Fibroblast of skin of back (primary cell): ENCODE measurements at regions not wholly inside any gene's neighbourhood (a gene's known extent, or its start where the extent isn't known, plus 50 kb on each side); places are given as distances from the start of the nearest gene placed in this dataset.
"Not testable (repeated sequence)": the region's sequence is repeated elsewhere in the genome, so short reads cannot be mapped to it uniquely, and the experiment has no call there.

Experiments used
- DNase-seq: peaks from one replicate; pipeline ENCODE4 v3.0.0-alpha.2; 2013

DNA sequence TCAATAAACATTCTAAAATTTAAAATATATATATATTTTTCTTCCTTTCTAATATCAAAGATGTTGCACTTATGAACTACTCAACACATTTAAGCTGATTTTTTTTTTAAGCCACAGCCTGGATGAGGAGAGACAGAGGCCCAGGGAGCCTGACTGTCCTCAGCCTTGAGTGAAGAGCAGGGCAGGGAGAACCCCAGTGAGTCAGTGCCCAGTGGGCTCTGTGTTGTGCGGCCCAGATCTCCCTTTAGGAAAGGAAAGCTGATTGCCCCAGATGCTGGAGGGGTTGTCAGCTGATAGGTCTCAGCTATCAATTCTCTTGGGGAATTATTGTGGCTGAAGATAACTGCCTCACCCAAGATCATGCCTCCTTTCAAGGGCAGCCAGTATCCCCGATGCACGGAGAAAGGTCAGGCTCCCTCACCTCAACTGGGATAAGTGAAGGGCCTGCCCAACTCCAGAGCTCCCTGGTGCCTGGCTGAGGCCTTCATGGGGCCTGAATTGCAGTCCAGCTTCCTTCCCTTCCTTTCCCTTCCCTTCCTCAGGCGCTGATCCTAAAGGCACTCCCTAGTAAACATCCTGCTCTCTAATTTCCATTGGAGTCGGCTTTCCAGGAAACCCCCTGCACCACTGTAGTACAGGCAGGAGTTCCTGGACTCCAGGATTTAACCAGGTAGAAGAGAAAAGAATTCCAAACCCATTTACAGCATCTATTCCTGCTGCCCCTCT is 106.9 kb upstream of the ATL2 start:
- no peak for DNase-seq

DNA sequence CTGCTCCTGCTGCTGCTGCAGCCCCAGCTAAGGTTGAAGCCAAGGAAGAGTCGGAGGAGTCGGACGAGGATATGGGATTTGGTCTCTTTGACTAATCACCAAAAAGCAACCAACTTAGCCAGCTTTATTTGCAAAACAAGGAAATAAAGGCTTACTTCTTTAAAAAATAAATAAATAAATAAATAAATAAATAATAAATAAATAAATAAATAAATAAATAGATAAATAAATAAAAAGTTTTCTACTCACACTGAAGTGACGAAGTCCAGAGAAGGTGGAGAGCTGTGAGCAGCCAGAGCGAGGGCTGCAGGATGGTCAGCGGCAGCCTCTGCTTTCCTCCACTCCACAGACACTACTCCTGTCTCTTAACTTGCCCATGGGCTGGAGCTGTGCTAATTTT is 105.6 kb upstream of the ATL2 start:
- not testable (repeated sequence) for DNase-seq

DNA sequence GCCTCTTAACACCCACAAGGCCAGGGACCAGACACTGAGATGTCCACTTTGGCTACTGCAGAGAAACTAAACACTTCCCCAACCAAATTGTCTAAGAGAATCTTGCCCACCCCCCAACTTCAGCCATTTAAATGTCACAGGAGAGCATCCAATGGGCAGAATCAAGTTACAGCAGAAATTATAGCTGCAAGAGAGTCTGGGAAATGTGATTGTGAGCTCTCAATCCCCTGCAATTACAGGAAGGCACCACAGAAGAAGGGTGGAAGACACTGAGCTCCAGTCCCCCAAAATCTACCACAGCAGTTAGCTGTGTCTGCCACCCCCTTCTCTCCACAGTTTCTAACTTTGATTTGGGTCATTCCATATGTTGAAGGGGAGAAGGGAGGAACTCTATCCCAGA is 103.5 kb upstream of the ATL2 start:
- no peak for DNase-seq

DNA sequence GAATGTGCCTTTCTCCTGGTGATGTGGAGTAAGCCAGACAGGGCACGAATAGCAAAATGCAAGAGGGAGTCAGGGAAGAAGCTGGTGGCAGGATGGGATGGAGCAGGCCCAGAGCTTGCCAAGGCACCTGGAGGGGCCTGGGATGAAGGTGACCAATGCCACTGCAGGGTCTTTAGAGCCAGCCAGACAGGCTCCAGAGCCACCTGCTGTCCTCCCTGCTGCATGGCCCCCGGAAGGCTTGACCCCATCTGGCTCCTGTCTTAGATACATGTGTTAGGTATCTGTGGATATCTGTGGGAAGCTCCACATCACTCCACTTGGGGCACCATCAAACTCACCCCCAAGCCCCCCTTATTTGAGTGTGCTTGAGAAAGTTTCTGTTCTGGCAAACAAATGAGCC is 99.9 kb upstream of the ATL2 start:
- no peak for DNase-seq

DNA sequence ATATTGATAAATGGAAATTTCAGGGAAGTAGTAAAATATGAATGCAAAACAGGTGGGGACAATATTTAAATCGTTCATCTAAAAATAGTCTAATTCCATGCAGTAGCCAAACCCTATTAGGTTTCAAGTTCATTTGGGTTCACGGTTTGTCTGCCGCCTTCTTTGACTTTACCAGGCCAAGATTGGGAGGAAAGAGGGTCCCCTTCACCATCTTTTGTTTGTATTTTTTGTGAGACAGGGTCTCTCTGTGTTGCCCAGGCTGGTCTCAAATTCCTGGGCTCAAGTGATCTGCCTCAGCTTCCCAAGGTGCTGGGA is 98.5 kb upstream of the ATL2 start:
- no peak for DNase-seq

DNA sequence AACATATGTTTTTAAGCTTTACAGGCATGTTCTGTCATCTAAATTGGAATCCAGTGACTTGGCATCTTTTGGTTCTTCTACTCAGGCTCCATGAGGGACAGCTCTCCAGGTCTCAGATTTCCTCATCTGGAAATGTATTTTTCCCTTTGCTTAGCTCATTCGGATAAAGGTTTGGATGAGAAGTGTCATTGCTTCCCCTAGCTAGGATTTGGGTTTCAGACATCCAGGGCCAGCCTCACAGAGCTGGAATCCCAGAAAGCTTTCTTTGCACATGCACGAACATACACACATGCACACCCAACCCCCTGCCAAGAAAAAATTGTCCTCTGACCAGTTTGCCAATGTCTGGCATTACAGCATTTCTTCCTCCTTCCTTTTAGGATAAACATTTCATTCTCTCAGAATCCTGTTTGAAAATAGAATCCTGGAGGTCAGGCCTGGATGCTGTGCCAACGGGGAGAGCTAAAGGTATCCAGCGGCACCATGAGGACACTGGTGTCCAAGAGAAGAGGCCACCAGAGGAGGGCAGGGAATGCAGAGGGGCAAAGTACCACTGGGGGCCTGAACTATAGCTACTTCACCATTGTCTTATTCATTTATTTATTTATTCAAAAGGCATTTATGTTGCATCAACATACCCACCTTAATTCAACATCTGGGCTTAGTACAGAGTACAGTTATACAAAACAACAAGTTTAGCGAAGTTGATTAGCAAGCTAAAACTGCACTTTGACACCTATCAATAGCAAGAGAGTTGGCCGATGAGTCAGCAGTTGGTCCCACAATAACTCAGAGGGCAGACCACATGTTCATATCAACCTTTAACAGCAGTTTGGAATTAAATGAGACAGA is 97.9 kb upstream of the ATL2 start:
- DNase-seq: no peak

DNA sequence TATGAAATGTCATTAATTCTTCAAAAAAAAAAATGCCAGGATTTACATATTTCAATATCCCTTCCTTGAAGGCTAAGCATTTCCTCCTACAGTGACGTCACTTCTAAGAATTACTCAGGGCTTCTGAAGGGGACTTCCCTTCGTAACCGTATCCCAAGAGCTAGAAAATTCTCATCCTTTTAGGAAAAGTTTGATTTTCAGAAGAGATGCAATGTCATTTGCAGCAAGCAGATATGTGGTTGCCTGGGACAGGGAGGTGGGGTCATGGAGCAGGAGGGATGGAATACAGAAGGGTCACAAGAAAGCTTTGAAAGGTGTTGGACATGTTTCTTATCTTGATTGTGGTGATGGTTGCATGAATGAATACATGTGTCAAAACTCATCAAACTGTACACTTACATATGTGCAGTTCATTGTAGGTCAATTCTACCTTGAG is 97.0 kb upstream of the ATL2 start:
- peak; percentile 6 for DNase-seq

DNA sequence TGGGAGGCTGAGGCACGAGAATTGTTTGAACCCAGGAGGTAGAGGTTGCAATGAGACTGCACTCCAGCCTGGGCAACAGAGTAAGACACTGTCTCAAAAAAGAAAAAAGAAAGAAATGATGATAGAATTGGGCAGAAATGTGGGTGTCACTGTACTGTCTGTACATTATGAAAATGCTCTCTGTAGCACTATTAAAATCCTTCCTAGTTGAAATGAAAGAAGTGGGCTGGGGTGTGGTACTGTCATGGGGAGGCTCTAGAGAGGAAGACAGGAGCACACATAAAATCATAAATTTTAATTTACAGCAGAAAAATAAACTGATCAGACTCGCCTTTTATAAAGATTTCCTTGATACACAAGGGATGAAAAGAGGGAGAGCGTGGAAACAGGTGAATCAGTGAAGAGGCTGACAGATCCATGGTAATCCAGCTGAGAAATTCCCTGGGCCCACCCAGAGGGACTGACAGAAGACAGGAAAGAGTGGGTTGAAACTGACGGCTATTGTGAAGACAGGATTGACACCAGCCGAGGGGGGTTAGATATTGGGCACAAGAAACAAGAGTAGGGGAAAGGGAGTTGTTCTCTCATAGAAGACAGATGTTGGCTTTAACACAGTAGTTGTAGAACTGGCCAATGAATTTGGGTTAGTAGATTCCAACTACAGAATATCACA is 96.4 kb upstream of the ATL2 start:
- DNase-seq: no peak

DNA sequence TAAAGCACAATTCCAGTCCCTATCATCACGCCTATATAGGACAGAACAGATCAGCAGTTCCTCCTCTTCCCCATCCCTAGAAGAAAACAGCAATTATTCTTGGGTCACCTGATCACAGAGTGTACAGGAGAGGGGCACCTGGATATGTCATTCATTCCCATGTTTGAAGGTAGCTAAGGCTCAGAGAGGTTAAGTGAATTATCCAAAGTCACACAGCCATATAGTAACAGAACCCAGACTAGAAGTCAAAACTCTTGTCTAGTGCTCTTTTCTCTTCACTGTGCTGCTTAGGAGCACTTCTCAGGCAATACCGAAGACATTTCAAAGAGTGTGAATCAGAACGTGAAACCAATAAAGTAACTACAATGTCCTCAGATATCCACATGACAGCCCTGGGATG is 93.0 kb upstream of the ATL2 start:
- DNase-seq: no peak

DNA sequence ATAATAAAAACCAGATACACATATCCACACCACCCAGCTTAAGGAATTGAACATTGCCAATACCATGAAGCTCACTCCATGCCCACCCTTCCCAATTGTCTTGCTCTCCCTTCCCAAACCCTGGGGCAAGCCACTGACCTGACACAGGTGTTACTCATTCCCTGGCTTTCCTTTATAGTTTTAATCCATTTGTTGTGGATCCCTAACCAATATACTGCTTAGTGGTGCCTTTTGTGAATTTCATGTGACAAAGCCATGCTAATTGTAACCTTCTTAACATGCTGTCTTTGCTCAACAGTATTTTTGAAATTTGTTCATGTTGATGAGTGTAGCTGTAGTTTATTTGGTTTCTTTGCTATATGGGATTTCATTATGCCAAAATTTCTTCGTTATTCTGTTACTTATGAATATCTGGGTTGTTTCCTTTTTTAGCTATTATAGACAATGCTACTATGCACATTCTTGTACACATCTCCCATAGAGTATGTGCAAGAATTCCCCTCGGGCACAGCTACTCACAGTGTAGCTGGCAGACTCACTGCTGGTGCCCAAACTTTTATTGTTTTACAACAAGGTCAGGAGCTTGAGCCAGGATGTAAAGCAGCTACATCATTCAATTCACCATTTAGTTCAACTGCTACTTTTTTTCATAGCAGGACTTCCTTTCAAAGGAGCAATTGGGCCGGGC is 90.8 kb upstream of the ATL2 start:
- DNase-seq: no peak

DNA sequence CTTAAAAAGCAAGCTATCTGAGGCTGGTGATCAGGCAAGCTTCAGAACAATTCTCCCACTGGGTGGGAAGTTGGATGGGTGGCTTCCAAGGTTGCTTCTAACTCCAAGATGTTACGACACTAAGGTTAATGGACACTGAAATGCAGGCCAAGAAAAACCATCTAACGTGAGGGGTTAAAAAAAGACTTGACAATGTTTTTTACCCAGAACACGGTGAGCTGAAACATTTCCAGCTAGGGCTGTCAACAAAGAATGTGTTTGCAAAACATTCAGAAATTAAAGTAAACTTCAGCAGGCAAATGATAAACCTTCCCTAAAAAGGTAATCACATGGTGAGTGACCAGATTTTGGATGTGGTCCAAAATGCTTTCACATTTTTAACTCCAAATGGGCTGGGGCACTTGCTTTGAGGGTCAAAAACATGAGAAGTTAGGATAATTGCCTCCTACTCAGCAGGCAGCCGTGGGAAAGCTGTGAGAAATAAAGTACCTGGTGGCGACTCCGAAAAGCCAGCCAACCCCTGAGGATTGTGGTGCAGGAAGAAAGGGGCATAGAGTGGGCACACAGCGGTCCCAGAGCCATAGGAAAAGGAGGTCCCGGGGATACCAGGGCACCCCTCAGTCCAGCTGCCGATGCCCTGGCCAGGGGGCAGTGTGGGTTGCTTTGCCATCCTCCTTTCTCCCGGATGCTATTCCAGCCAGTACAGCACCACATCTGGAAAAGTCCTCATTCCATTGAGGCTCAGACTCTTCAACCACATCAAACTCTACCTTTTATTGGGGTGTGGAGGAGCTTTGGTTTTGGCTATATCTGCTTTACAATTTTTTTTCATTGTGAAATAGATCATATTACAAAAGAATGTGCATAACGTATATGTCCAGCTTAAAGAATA is 90.0 kb upstream of the ATL2 start:
- DNase-seq: no peak

DNA sequence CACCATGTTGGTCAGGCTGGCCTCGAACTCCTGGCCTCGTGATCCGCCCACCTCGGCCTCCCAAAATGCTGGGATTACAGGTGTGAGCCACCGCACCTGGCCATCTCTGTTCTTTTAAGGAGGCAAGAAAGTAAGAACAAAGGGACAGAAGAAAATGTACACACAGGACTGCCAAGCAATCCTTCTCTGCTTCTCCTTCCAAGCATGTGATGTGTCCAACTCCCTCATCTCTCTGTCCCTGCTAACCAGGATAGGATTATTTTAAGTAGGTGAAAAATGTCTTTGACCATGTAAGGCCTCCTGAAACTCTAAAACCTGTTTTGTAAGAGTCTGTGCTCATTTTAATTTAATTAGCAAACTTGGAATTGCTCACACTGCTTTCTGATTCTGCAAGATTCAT is 89.3 kb upstream of the ATL2 start:
- DNase-seq: no peak

DNA sequence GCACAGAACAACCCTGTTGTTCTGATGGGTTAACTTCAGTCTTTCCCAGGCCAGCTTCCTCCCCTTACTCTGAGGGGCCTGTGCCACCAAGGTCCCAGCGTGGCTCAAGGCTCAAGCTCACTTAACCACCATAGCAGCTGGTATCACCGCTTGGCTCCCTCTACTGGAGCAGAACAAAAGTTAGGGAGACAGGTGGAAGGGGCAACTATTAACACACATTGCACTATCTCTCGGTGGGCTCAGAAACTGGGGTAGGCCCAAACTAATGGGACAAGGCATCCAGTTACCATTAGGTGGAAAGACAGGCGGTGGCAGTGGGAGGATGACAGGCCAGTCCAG is 88.7 kb upstream of the ATL2 start:
- DNase-seq: peak; percentile 10

DNA sequence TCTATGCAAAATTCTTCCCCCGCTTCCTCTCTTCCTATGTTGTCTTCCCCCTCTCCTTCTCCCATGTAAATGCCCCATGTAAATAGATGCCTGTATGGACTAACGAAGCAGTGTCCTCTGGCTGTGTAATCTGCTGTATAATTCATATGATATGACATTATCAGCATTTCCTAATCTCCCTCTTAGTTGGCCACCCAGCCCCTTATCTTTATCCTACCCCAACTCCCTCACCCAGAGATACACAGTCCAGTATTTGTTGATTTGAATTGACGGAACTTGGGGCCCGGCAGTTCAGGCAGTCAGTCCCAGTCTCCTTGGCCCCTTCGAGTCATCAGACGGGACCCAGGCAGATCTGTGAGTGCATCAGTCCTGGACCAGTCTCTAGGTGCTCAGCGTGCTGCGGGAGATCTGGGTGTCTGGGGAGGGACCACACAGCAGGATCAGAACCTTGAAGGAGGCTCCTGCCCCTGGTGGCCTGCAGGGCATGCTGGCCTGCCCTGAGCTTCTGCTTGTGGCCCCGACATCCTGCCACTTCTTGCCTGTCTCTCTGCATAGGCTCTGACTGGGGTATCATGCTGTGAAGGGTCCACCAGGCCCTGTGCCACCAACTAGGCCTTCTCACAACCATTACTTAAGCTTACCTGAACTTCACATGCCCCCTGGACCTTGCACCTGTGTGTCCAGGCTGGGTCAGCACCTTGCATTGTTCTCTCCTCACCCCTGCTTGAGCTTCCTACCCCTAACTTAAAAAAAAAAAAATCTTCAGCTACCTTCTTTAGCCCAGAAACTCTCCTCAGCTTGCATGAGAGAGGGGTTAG is 88.1 kb upstream of the ATL2 start:
- no peak for DNase-seq

DNA sequence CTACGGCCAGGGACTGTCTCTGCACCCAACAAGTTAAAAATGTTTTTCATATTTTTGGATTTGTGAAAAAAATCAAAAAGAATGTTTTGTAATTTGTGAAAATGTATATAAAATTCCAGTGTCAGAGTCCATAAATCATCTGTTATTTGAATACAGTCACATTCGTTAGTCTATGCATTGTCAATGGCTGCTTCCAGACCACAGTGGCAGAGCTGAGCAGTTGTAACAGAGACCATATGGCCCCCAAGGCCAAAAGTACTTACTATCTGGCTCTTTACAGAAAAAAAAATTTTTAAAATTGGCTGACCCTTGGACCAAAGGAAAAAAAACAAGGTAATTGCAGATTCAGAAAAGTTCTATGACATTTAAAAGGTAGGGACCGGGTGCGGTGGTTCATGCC is 86.7 kb upstream of the ATL2 start:
- no peak for DNase-seq

DNA sequence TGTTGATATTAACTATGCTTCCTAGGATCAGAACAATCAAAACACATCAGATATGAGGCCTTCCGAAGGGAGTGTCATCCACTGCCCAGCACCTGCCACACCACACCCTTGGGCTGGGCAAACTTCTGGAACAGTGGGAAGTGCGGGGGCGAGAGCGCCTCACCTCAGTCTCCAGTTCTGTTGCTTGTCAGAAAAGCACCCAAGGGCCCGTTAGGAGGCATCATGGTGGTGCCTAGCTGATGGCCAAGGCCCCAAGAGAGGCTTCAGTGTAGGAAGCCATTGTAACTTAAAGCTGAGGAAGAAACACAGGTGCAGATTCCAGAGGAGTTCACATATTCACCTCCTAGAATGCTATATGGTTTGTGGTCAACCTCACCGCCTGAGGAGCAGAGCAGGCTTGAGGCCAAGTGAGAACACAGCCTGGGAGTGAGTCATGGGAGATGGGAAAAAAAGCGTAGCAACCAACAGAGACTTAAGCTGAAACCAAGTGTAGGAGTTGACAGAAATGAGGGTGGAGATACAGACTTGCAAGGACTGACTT is 85.1 kb upstream of the ATL2 start:
- DNase-seq: peak; percentile 77

DNA sequence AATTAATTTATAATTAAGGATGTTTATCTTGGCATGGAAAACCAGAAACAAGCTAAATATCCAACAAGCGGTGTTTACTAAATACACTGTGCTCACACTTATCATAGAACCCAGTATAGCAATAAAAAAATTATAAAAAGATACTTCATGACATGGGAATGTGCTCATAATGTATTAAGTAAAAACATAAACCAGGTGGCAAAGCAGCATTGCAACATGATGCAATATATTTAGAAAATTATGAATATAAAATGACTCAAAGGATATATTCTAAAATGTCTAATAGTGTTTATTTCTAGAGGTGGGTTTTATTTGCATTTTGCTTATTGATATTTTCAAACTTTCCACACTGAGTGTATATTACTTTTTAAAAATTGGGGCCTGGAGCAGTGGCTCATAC is 84.4 kb upstream of the ATL2 start:
- no peak for DNase-seq

DNA sequence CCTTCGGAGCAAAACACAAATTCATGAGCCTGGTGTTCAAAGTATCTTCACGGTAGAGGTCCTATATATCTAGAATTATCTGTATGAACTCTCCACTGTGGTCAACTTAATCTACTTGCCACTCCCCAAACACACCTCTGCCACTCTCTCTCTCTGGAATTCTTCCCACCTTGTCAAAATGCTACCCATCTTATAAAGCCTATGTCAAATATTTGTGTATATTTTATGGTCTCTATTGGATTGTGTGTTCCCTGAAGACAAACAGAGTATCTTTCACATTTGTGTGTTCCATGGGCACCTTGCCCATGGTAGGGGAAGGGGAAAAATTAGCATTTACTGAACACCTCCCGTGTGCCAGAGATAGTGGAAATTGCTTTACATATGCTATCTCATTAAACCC is 83.2 kb upstream of the ATL2 start:
- no peak for DNase-seq

DNA sequence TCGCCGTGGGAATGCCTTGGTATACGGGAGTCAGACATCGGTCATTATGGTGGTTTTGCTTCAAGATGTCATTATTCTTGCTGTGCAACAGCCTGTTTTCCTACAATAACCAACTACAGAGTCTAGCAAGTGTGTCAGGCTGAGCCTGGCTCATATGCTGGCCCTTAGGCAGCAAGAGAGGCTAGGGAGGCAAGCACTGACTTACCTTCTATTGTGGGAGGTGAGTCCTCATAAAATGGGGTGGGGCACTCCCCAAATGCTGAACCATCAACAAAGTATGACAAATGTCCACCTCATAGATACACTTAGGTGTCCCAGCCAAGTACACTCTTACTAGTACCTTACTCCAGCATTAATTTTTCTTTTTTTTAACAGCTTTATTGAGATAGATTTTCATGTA is 77.0 kb upstream of the ATL2 start:
- no peak for DNase-seq

DNA sequence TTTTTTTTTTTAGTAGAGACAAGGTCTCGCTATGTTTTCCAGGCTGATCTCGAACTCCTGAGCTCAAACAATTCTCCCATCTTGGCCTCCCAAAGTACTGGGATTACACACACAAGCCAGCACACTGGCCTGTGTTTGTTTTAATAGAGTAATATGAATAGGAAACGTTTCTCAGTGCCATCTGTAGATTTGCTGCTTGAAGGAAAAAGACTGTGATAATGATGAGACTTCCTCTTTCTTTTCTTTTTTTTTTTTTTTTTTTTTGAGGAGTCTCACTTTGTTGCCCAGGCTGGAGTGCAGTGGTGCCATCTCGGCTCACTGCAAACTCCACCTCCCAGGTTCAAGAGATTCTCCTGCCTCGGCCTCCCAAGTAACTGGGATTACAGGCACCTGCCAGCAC is 74.7 kb upstream of the ATL2 start:
- DNase-seq: not testable (repeated sequence)

DNA sequence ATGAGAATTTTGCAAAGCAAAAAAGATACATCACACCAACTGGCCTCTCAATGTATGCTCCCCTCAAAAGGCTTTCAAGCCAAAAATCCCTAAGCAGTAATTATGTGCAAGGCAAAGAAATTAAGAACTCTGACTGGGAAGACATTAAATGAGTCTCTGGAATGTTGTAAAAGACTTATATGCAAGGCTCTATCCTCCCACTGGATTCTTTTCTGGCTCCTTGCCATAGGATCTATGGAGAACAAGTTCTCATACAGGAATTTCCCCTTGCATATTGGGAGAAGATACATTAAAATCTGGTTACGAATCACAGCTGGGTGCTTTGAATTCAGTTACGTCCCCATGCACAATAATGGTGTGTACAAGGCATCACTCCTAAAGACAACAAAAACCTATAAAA is 73.4 kb upstream of the ATL2 start:
- no peak for DNase-seq
